Liver (tissue), 8 donors: ENCODE measurements at regions not wholly inside any gene's neighbourhood (a gene's known extent, or its start where the extent isn't known, plus 50 kb on each side); places are given as distances from the start of the nearest gene placed in this dataset.
A peak's percentile ranks its signal among the peaks of the same experiment; 100 is the strongest.
"Not testable (repeated sequence)": the region's sequence is repeated elsewhere in the genome, so short reads cannot be mapped to it uniquely, and the experiment has no call there.

Experiments
- DNase-seq: peaks from one replicate; pipeline ENCODE4 v3.0.0-alpha.2; 2017; ENCODE audit warnings: low spot score
- H3K27ac ChIP-seq, 2 donors: one replicate each; pipeline ENCODE4 v1.7.0; 2013; ENCODE audit warnings: inconsistent platforms in 2 of 2, low read length in 2 of 2, control low read depth in 1 of 2, low read depth in 1 of 2, mild to moderate bottlenecking in 1 of 2
- H3K27me3 ChIP-seq, 4 donors: one replicate each; pipeline versions ENCODE4 v1.6.1 to v1.7.0; 2013; ENCODE audit warnings: low read length in 3 of 4, inconsistent platforms in 1 of 4, mild to moderate bottlenecking in 1 of 4, moderate library complexity in 1 of 4; ENCODE audit not compliant: control insufficient read depth in 4 of 4, insufficient read depth in 4 of 4
- H3K36me3 ChIP-seq, 4 donors: one replicate each; pipeline versions ENCODE4 v1.6.1 to v1.7.0; 2013; ENCODE audit warnings: low read length in 3 of 4, mild to moderate bottlenecking in 3 of 4, low read depth in 1 of 4, moderate library complexity in 1 of 4; ENCODE audit not compliant: control insufficient read depth in 4 of 4, insufficient read depth in 3 of 4
- H3K4me1 ChIP-seq, 4 donors: one replicate each; pipeline versions ENCODE4 v1.6.1 to v1.7.0; 2013; ENCODE audit warnings: low read length in 3 of 4, mild to moderate bottlenecking in 3 of 4, moderate library complexity in 1 of 4; ENCODE audit not compliant: control insufficient read depth in 4 of 4, insufficient read depth in 4 of 4
- H3K4me3 ChIP-seq, 3 donors: one replicate each; pipeline versions ENCODE4 v1.6.1 to v1.7.0; 2013; ENCODE audit warnings: low read length in 3 of 3, control low read depth in 1 of 3, low read depth in 1 of 3, mild to moderate bottlenecking in 1 of 3
- H3K9ac ChIP-seq, 2 donors: one replicate each; pipeline ENCODE4 v1.7.0; 2013; ENCODE audit warnings: low read length in 2 of 2, mild to moderate bottlenecking in 2 of 2, moderate library complexity in 2 of 2, control low read depth in 1 of 2, low read depth in 1 of 2
- H3K9me3 ChIP-seq, 4 donors: one replicate each; pipeline versions ENCODE4 v1.6.1 to v1.7.0; 2013; ENCODE audit warnings: low read length in 3 of 4; ENCODE audit not compliant: control insufficient read depth in 4 of 4
- ATF3 ChIP-seq: IDR thresholded peaks from 2 replicates; pipeline ENCODE4 v1.6.1; 2016; ENCODE audit warnings: antibody characterized with exemption
- EGR1 ChIP-seq, 2 donors: IDR thresholded peaks; 2 replicates each; pipeline ENCODE4 v1.6.1; 2016 to 2018; ENCODE audit warnings: antibody characterized with exemption in 2 of 2, low read depth in 2 of 2
- FOXA1 ChIP-seq: IDR thresholded peaks from 2 replicates; pipeline ENCODE4 v1.6.1; 2016; ENCODE audit warnings: antibody characterized with exemption
- FOXA2 ChIP-seq: IDR thresholded peaks from 2 replicates; pipeline ENCODE4 v1.6.1; 2016; ENCODE audit warnings: antibody characterized with exemption
- GABPA ChIP-seq, 2 donors: IDR thresholded peaks in 1 of 2; conservative IDR thresholded peaks in 1 of 2; 2 replicates each; pipeline ENCODE4 v1.6.1; 2016; ENCODE audit warnings: antibody characterized with exemption in 2 of 2, mild to moderate bottlenecking in 1 of 2, moderate library complexity in 1 of 2
- HNF4A ChIP-seq, 2 donors: conservative IDR thresholded peaks; 2 replicates each; pipeline ENCODE4 v1.6.1; 2016; ENCODE audit warnings: antibody characterized with exemption in 2 of 2, mild to moderate bottlenecking in 2 of 2
- HNF4G ChIP-seq: IDR thresholded peaks from 2 replicates; pipeline ENCODE4 v1.6.1; 2016; ENCODE audit warnings: antibody characterized with exemption
- JUND ChIP-seq, 2 donors: IDR thresholded peaks; 2 replicates each; pipeline ENCODE4 v1.6.1; 2016; ENCODE audit warnings: antibody characterized with exemption in 2 of 2
- MAX ChIP-seq: IDR thresholded peaks from 2 replicates; pipeline ENCODE4 v1.6.1; 2016; ENCODE audit warnings: antibody characterized with exemption
- NR2F2 ChIP-seq: IDR thresholded peaks from 2 replicates; pipeline ENCODE4 v1.6.1; 2016; ENCODE audit warnings: antibody characterized with exemption
- RAD21 ChIP-seq, 2 donors: IDR thresholded peaks; 2 replicates each; pipeline ENCODE4 v1.6.1; 2016; ENCODE audit warnings: antibody characterized with exemption in 2 of 2, mild to moderate bottlenecking in 2 of 2
- REST ChIP-seq: IDR thresholded peaks from 2 replicates; pipeline ENCODE4 v1.6.1; 2016; ENCODE audit warnings: antibody characterized with exemption, mild to moderate bottlenecking
- RXRA ChIP-seq, 2 donors: IDR thresholded peaks; 2 replicates each; pipeline ENCODE4 v1.6.1; 2017 to 2018; ENCODE audit warnings: antibody characterized with exemption in 2 of 2, mild to moderate bottlenecking in 1 of 2
- SP1 ChIP-seq: IDR thresholded peaks from 2 replicates; pipeline ENCODE4 v1.6.1; 2018; ENCODE audit warnings: antibody characterized with exemption, mild to moderate bottlenecking
- YY1 ChIP-seq: IDR thresholded peaks from 2 replicates; pipeline ENCODE4 v1.6.1; 2016; ENCODE audit warnings: antibody characterized with exemption, mild to moderate bottlenecking
- ZBTB33 ChIP-seq: IDR thresholded peaks from 2 replicates; pipeline ENCODE4 v1.6.1; 2016; ENCODE audit warnings: antibody characterized with exemption
- WGBS: extraction: QIAGEN DNeasy Blood & Tissue Kit; methylation state at CpG from one replicate; pipeline ENCODE4 v1.1.7; 2013; 5-methylcytosine and 5-hydroxymethylcytosine counted together
- TF ChIP-seq, protein P1 (sequence below): fragments of 150-350 bp; IDR thresholded peaks from 2 replicates; pipeline ENCODE4 v1.5.1; 2017; ENCODE audit warnings: improper control_type of control experiment, low read depth, low read length; ENCODE audit not compliant: missing input control
- donor health status: healthy.
- donor health status: healthy.
- donor health status: healthy.
- donor health status: healthy.
- donor health status: healthy.

GRCh38 chr16:85530370-85530739 lies 82.8 kb upstream of the GSE1 start:
- Histone ChIP-seq H3K27me3 (no peaks in the 10 kb centered on the region), H3K9me3 (no peaks in the 10 kb centered on the region), H3K27ac (no peak overlapping the region), H3K36me3 (no peaks in the 10 kb centered on the region), H3K4me1 (peaks cover 17 to 53% (median 39%) of the 10 kb centered on the region in 4 donors), H3K4me3 (no peak overlapping the region), H3K9ac (no peak overlapping the region)
- DNase-seq, result no peak
- 92% methylated on average over 10 of the region's 10 CpGs for WGBS
- no peak for TF ChIP-seq ZBTB33
- TF ChIP-seq SP1, result no peak
- TF ChIP-seq YY1, result no peak
- TF ChIP-seq GABPA (IDR thresholded peaks at IDR 0.05 in 1 of 2, conservative IDR thresholded peaks at IDR 0.05 in 1 of 2), result no peak
- no peak for TF ChIP-seq ATF3
- no peak for TF ChIP-seq JUND (IDR thresholded peaks at IDR 0.05)
- TF ChIP-seq, protein P1, sequence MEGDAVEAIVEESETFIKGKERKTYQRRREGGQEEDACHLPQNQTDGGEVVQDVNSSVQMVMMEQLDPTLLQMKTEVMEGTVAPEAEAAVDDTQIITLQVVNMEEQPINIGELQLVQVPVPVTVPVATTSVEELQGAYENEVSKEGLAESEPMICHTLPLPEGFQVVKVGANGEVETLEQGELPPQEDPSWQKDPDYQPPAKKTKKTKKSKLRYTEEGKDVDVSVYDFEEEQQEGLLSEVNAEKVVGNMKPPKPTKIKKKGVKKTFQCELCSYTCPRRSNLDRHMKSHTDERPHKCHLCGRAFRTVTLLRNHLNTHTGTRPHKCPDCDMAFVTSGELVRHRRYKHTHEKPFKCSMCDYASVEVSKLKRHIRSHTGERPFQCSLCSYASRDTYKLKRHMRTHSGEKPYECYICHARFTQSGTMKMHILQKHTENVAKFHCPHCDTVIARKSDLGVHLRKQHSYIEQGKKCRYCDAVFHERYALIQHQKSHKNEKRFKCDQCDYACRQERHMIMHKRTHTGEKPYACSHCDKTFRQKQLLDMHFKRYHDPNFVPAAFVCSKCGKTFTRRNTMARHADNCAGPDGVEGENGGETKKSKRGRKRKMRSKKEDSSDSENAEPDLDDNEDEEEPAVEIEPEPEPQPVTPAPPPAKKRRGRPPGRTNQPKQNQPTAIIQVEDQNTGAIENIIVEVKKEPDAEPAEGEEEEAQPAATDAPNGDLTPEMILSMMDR, result no peak
- no peak for TF ChIP-seq FOXA1
- no peak for TF ChIP-seq FOXA2
- no peak for TF ChIP-seq HNF4G
- no peak for TF ChIP-seq EGR1 (IDR thresholded peaks at IDR 0.05; ENCODE audit: low read depth in 2 of 2)

DNA sequence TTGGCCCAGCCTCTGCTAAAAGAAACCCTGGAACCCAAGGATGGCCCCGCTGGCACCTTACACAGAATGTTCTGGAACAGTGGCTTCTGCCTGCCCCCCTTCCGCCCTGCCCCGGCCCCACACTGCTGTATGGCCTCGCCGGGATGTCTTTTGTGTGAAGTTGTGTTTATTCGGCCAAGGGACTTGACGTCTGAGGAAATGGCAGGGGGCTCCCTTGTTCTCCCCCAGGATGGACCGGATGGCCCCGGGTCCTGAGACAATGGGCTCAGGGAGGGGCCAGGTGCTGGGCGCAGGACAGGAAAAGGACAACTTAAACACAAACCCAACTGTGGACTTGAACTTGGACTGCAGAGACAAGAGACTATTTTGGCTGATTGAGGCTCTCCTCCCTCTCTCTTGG lies 81.6 kb upstream of the GSE1 start:
- no peak for DNase-seq
- 90% methylated on average over 10 of the region's 10 CpGs for WGBS
- no peak overlapping the region for H3K27ac ChIP-seq
- H3K4me3 ChIP-seq, result no peak overlapping the region
- H3K9ac ChIP-seq, result no peak overlapping the region
- no peaks in the 10 kb centered on the region for H3K36me3 ChIP-seq
- peak; percentile 37 for TF ChIP-seq NR2F2
- TF ChIP-seq HNF4A (conservative IDR thresholded peaks at IDR 0.05), result no peak
- H3K9me3 ChIP-seq, result no peaks in the 10 kb centered on the region
- peaks cover 24 to 53% (median 38%) of the 10 kb centered on the region in 4 donors for H3K4me1 ChIP-seq
- no peaks in the 10 kb centered on the region for H3K27me3 ChIP-seq

DNA sequence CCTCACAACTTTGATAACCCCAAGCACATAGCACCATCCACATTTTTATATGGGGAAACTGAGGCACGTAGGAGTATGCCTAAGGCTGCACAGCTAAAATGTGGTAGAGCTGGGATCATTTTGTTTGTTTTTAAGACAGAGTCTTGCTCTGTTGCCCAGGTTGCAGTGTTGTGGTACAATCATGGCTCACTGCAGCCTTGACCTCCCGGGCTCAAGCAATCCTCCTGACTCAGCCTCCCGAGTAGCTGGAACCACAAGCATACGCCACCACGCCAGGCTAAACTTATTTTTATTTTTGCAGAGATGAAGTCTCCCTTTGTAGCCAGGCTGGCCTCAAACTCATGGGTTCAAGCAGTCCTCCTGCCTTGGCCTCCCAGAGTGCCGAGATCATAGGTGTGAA lies 81.0 kb upstream of the GSE1 start:
- DNase-seq, result no peak
- Histone ChIP-seq H3K9me3 (no peaks in the 10 kb centered on the region), H3K36me3 (no peaks in the 10 kb centered on the region), H3K4me3 (no peak overlapping the region), H3K27me3 (no peaks in the 10 kb centered on the region), H3K4me1 (peaks cover 20 to 53% (median 37%) of the 10 kb centered on the region in 4 donors), H3K27ac (no peak overlapping the region), H3K9ac (no peak overlapping the region)
- whole genome bisulfite sequencing, result 94% methylated on average over 6 of the region's 6 CpGs
- TF ChIP-seq RAD21 (IDR thresholded peaks at IDR 0.05) (no peak), REST (no peak), JUND (IDR thresholded peaks at IDR 0.05) (no peak), HNF4G (no peak), MAX (no peak), RXRA (IDR thresholded peaks at IDR 0.05) (no peak)

- H3K27ac ChIP-seq, DNase-seq, H3K27me3 ChIP-seq, H3K9me3 ChIP-seq, H3K36me3 ChIP-seq, H3K9ac ChIP-seq, H3K4me3 ChIP-seq: not testable (repeated sequence)
- peaks cover 20 to 54% (median 39%) of the 10 kb centered on the region in 4 donors for H3K4me1 ChIP-seq
- WGBS, result 91% methylated on average over 8 of the region's 8 CpGs
Measured at GRCh38 chr16:85533593-85533992, 79.5 kb upstream of the GSE1 start.
